CD4-positive, alpha-beta T cell (primary cell): ENCODE measurements at regions not wholly inside any gene's neighbourhood (a gene's known extent, or its start where the extent isn't known, plus 50 kb on each side); places are given as distances from the start of the nearest gene placed in this dataset.
A peak's percentile ranks its signal among the peaks of the same experiment; 100 is the strongest.

Experiments
- ATAC-seq: fragments of 200-7000 bp; cut with Tn5 transposase; one replicate; pipeline ENCODE4 v1.10.0; 2022; ENCODE audit warnings: mild to moderate bottlenecking; ENCODE audit not compliant: poor library complexity
- CTCF ChIA-PET: fragments of 350-600 bp; sonication (Branson Sonifier 250); formaldehyde crosslinking; loops from one replicate; lab custom pipeline; 2021; ENCODE audit warnings: antibody characterized with exemption, inconsistent platforms; lab: Charles Lee
- POLR2A ChIA-PET: fragments of 350-600 bp; sonication (Branson Sonifier 250); formaldehyde crosslinking; loops from one replicate; lab custom pipeline; 2021; ENCODE audit warnings: antibody characterized with exemption, inconsistent platforms; lab: Charles Lee
- DNase-seq, 14 experiments: peaks; one replicate each; pipeline ENCODE4 v3.0.0-alpha.2; 2013 to 2020; ENCODE audit warnings: mixed read lengths in 2 of 14
- H3K27ac ChIP-seq, 2 donors: one replicate each; pipeline versions ENCODE4 v1.5.1 to v1.7.0; 2013; ENCODE audit warnings: low read length in 2 of 2, low read depth in 1 of 2, mild to moderate bottlenecking in 1 of 2
- H3K27me3 ChIP-seq, 2 experiments: 1 replicate in 1 of 2; 2 replicates in 1 of 2; pipeline versions ENCODE4 v1.6.1 to v1.7.0; 2013; ENCODE audit warnings: low read length in 2 of 2, control low read depth in 1 of 2, mild to moderate bottlenecking in 1 of 2, moderate library complexity in 1 of 2; ENCODE audit not compliant: insufficient read depth in 2 of 2, control insufficient read depth in 1 of 2
- H3K36me3 ChIP-seq: one replicate; pipeline ENCODE4 v1.6.1; 2013; ENCODE audit warnings: low read length, control low read depth; ENCODE audit not compliant: insufficient read depth
- H3K4me1 ChIP-seq: one replicate; pipeline ENCODE4 v1.6.1; 2013; ENCODE audit warnings: low read length, control low read depth; ENCODE audit not compliant: insufficient read depth
- H3K4me3 ChIP-seq: one replicate; pipeline ENCODE4 v1.5.1; 2013; ENCODE audit warnings: mild to moderate bottlenecking, low read length, moderate library complexity
- H3K9me3 ChIP-seq, 2 experiments: 1 replicate in 1 of 2; 2 replicates in 1 of 2; pipeline versions ENCODE4 v1.6.1 to v1.7.0; 2013; ENCODE audit warnings: low read length in 2 of 2, mild to moderate bottlenecking in 2 of 2, control low read depth in 1 of 2, moderate library complexity in 1 of 2; ENCODE audit not compliant: control insufficient read depth in 1 of 2, insufficient read depth in 1 of 2
- H3K27ac Mint-ChIP-seq: one replicate; pipeline ENCODE4 v1.8.0; 2020; ENCODE audit warnings: mixed read lengths
- H3K27me3 Mint-ChIP-seq: one replicate; pipeline ENCODE4 v1.8.0; 2021; ENCODE audit warnings: mixed read lengths
- H3K36me3 Mint-ChIP-seq: one replicate; pipeline ENCODE4 v1.8.0; 2021; ENCODE audit warnings: low read depth, mixed read lengths
- H3K4me1 Mint-ChIP-seq: one replicate; pipeline ENCODE4 v1.8.0; 2021; ENCODE audit warnings: low read depth, mixed read lengths
- H3K4me3 Mint-ChIP-seq: one replicate; pipeline ENCODE4 v1.8.0; 2020; ENCODE audit warnings: mild to moderate bottlenecking, mixed read lengths
- H3K9me3 Mint-ChIP-seq: one replicate; pipeline ENCODE4 v1.8.0; 2020; ENCODE audit warnings: mixed read lengths
- CTCF ChIP-seq: fragments of 200-600 bp; IDR thresholded peaks from one replicate; pipeline ENCODE4 v1.8.0; 2022; ENCODE audit warnings: antibody characterized with exemption, mild to moderate bottlenecking
- intact Hi-C, 2 experiments: fragments of 100-400 bp; cut with DNase I in 1 of 2; cut with micrococcal nuclease in 1 of 2; formaldehyde crosslinking; loops; one replicate each; pipeline versions ENCODE4 v1.15.1 to v1.9.0; 2023 to 2025; cut with DNase I, micrococcal nuclease

- ATAC-seq: no peak
- TF ChIP-seq CTCF: no peak
- no peak overlapping the region for H3K4me3 ChIP-seq
- Mint-ChIP-seq H3K36me3 (no peaks in the 10 kb centered on the region), H3K4me3 (no peak overlapping the region), H3K9me3 (no peaks in the 10 kb centered on the region), H3K27me3 (peaks cover 34% of the 10 kb centered on the region), H3K4me1 (no peaks in the 10 kb centered on the region), H3K27ac (no peak overlapping the region)
- H3K9me3 ChIP-seq: peaks cover 0 to 8% of the 10 kb centered on the region in 2 experiments
- no peak for DNase-seq
- peaks cover 0 to 4% of the 10 kb centered on the region in 2 experiments for H3K27me3 ChIP-seq
- CTCF ChIA-PET: no interaction called here
- H3K27ac ChIP-seq: no peak overlapping the region
- POLR2A ChIA-PET: no interaction called here
- H3K36me3 ChIP-seq: no peaks in the 10 kb centered on the region
- intact Hi-C loops: no loop called here
- no peaks in the 10 kb centered on the region for H3K4me1 ChIP-seq
Observed at GRCh38 chr2:64356906-64357305, 97.1 kb upstream of the LGALSL start.

GRCh38 chr2:64359171-64359891 is 94.6 kb upstream of the LGALSL start:
- Mint-ChIP-seq H3K4me3 (no peak overlapping the region), H3K9me3 (no peaks in the 10 kb centered on the region), H3K4me1 (no peaks in the 10 kb centered on the region), H3K36me3 (no peaks in the 10 kb centered on the region), H3K27ac (no peak overlapping the region), H3K27me3 (peaks cover 34% of the 10 kb centered on the region)
- no peaks in the 10 kb centered on the region for H3K36me3 ChIP-seq
- H3K4me1 ChIP-seq: no peaks in the 10 kb centered on the region
- ChIA-PET POLR2A (no interaction called here), CTCF (no interaction called here)
- no peak for TF ChIP-seq CTCF
- H3K9me3 ChIP-seq: peaks cover 0 to 3% of the 10 kb centered on the region in 2 experiments
- DNase-seq (no peak), ATAC-seq (no peak)
- intact Hi-C loops: no loop called here
- peaks cover 0 to 4% of the 10 kb centered on the region in 2 experiments for H3K27me3 ChIP-seq
- no peak overlapping the region for H3K4me3 ChIP-seq
- no peak overlapping the region for H3K27ac ChIP-seq

- CTCF ChIA-PET: no interaction called here
Observed at GRCh38 chr2:64359892-64360657, 93.9 kb upstream of the LGALSL start.

More at GRCh38 chr2:64359892-64360657, 93.9 kb upstream of the LGALSL start:
- Mint-ChIP-seq H3K27ac (no peak overlapping the region), H3K4me3 (no peak overlapping the region), H3K27me3 (peaks cover 34% of the 10 kb centered on the region), H3K4me1 (no peaks in the 10 kb centered on the region), H3K36me3 (no peaks in the 10 kb centered on the region), H3K9me3 (no peaks in the 10 kb centered on the region)
- H3K9me3 ChIP-seq: peaks cover 0 to 1% of the 10 kb centered on the region in 2 experiments
- POLR2A ChIA-PET: no interaction called here
- H3K27ac ChIP-seq: no peak overlapping the region
- no peak overlapping the region for H3K4me3 ChIP-seq
- H3K36me3 ChIP-seq: no peaks in the 10 kb centered on the region
- ATAC-seq (no peak), DNase-seq (peak in 3 of 14 experiments; percentile 3 to 28 (median 13))
- intact Hi-C loops: no loop called here
- H3K4me1 ChIP-seq: no peaks in the 10 kb centered on the region
- no peak for TF ChIP-seq CTCF
- peaks cover 0 to 4% of the 10 kb centered on the region in 2 experiments for H3K27me3 ChIP-seq
